ENCODE measurements at regions not wholly inside any gene's neighbourhood (a gene's known extent, or its start where the extent isn't known, plus 50 kb on each side); places are given as distances from the start of the nearest gene placed in this dataset.

DNA sequence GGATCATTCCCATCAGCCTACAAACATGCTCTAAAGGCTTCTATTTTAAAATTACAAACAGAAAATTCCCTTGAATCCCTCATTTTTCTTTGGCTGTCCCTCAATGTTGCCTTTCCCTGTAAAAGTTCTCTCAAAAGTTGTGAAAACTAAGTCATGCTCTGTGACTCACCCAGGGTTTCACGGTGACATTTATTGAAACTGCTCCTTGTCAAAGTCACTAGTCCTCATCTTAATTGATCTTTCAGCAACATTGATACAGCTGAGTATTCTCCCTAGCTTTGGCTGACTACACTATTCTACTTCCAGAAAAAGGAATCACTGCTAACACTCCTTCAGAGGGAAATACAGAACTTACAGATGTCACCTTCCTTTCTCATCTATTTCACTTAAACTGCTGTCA, 65.7 kb downstream of the ASCL4 start:
- DNase-seq (ENCODE audit: low spot score) = no peak
- BruUV-seq (replicated peaks) = no TSS peak

DNA sequence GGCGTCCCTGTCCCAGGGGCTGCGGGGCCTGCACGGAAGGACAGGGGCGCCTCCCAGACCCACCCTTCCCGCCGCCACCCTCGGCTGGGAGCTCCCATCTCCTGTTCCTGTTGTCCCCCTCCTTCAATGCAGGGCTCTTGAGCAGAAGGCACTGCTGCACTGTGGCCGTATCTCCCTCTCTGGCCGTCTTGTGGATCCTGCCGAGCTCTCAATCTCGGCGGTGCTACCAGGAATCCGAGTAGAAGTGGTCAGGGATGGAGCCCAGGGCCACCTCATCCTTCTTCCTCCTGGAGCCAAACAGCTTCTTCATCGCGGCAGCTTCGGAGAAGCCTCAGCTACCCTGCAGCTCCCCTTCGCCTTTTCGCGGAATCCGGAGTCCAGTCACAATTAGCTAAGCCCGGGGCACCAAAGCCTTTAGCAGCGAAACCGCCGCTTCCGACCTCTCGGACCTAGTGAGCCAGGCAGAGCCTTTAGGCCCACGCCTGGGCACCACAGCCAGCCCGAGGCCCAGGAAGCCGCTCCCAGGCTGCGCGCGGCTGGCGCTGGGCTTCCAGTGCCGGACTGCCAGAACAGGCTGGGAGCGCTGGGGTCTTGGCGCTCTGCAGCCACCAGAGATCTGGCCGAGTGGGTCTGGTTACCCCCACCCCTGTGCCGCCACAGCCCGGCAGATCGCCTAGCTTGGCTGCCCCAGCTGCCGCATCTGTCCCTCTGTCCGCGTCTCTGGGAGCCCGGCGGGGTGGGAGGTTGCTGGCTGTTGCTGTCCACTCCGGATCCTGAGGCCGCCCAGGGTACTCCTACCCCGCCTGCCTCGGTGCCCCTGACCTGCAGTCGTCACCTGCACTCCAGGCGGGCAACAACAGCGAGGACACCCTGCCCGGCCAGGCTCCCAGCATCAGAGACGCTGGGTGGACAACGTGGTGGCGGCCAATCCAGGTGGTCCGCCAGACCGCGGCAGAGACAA, 69.1 kb downstream of the ASCL4 start:
- Histone ChIP-seq H3K4me1 (ENCODE audit: insufficient read depth, low read length, poor library complexity, severe bottlenecking) (no peaks in the 10 kb centered on the region), H4K20me1 (ENCODE audit: insufficient read depth, low read length) (no peaks in the 10 kb centered on the region), H2AFZ (ENCODE audit: low read length) (no peak overlapping the region), H3K79me2 (ENCODE audit: insufficient read depth, low read depth, low read length) (no peaks in the 10 kb centered on the region), H3K9me2 (ENCODE audit: insufficient read depth, low read length) (no peaks in the 10 kb centered on the region), H3K4me3 (ENCODE audit: low read depth, low read length, poor library complexity, severe bottlenecking) (no peak overlapping the region), H3K36me3 (ENCODE audit: insufficient read depth, low read length) (no peaks in the 10 kb centered on the region), H3K4me2 (ENCODE audit: low read length) (no peak overlapping the region), H3K27ac (ENCODE audit: low read depth, low read length, poor library complexity, severe bottlenecking) (no peak overlapping the region), H3K9me3 (ENCODE audit: low read length) (no peaks in the 10 kb centered on the region)
- CTCF ChIA-PET (ENCODE audit: unreplicated experiment) = no interaction called here
- no peak for DNase-seq (ENCODE audit: low spot score)
- POLR2A ChIA-PET = no interaction called here
- TF ChIP-seq, protein P1, sequence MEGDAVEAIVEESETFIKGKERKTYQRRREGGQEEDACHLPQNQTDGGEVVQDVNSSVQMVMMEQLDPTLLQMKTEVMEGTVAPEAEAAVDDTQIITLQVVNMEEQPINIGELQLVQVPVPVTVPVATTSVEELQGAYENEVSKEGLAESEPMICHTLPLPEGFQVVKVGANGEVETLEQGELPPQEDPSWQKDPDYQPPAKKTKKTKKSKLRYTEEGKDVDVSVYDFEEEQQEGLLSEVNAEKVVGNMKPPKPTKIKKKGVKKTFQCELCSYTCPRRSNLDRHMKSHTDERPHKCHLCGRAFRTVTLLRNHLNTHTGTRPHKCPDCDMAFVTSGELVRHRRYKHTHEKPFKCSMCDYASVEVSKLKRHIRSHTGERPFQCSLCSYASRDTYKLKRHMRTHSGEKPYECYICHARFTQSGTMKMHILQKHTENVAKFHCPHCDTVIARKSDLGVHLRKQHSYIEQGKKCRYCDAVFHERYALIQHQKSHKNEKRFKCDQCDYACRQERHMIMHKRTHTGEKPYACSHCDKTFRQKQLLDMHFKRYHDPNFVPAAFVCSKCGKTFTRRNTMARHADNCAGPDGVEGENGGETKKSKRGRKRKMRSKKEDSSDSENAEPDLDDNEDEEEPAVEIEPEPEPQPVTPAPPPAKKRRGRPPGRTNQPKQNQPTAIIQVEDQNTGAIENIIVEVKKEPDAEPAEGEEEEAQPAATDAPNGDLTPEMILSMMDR (conservative IDR thresholded peaks at IDR 0.05; ENCODE audit: low read length) = no peak
- TF ChIP-seq EZH2phosphoT487 (IDR thresholded peaks at IDR 0.05; ENCODE audit: borderline replicate concordance, low read depth, low read length) = no peak
- BruUV-seq (replicated peaks) = no TSS peak
- intact Hi-C loops (cut with micrococcal nuclease; ENCODE audit: unreplicated experiment) = no loop called here

More for the DNA sequence above, 65.7 kb downstream of the ASCL4 start:
- ChIA-PET CTCF (ENCODE audit: unreplicated experiment) (no interaction called here), POLR2A (no interaction called here)
- no peaks in the 10 kb centered on the region for H4K20me1 ChIP-seq (ENCODE audit: insufficient read depth, low read length)
- intact Hi-C loops (cut with micrococcal nuclease; ENCODE audit: unreplicated experiment) = no loop called here
- no peak for TF ChIP-seq EZH2phosphoT487 (IDR thresholded peaks at IDR 0.05; ENCODE audit: borderline replicate concordance, low read depth, low read length)
- TF ChIP-seq, protein P1 (conservative IDR thresholded peaks at IDR 0.05; ENCODE audit: low read length) = no peak
- H3K4me1 ChIP-seq (ENCODE audit: insufficient read depth, low read length, poor library complexity, severe bottlenecking) = no peaks in the 10 kb centered on the region
- H3K27ac ChIP-seq (ENCODE audit: low read depth, low read length, poor library complexity, severe bottlenecking) = no peak overlapping the region
- no peaks in the 10 kb centered on the region for H3K9me3 ChIP-seq (ENCODE audit: low read length)
- no peaks in the 10 kb centered on the region for H3K9me2 ChIP-seq (ENCODE audit: insufficient read depth, low read length)
- no peak overlapping the region for H3K4me3 ChIP-seq (ENCODE audit: low read depth, low read length, poor library complexity, severe bottlenecking)
- H3K36me3 ChIP-seq (ENCODE audit: insufficient read depth, low read length) = no peaks in the 10 kb centered on the region
- H2AFZ ChIP-seq (ENCODE audit: low read length) = no peak overlapping the region
- no peaks in the 10 kb centered on the region for H3K79me2 ChIP-seq (ENCODE audit: insufficient read depth, low read depth, low read length)
- H3K4me2 ChIP-seq (ENCODE audit: low read length) = no peak overlapping the region

DNA sequence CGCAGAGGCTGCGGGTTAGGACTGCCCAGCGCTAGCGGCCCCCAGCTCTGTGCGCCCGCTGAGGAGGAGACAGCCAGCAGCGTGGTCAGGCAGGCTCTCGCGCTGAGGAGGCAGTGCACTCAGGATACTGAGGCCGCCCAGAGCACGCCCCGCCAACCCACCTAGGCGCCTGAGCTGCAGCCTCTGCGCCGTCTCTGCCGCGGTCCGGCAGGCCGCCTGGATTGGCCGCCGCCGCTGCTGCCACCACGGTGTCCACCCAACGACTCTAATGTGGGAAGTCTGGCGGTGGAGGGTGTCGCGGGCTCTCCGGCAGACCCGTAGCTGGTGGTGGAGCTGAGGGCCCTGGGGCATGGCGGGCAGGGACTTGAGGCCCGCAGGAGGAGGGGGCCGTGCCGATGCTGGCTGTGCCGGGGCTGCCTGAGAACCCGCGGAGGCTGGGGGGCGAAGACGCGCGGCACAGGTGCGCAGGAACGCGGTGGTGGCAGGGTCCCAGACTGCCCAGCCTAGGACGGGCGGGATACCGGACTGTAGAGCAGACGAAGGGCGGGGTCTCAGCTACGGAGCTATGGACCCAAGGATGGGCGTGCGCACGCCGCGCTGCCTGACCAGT, 69.9 kb downstream of the ASCL4 start:
- H3K79me2 ChIP-seq (ENCODE audit: insufficient read depth, low read depth, low read length) = no peaks in the 10 kb centered on the region
- POLR2A ChIA-PET = no interaction called here
- no peaks in the 10 kb centered on the region for H3K36me3 ChIP-seq (ENCODE audit: insufficient read depth, low read length)
- no peak overlapping the region for H3K27ac ChIP-seq (ENCODE audit: low read depth, low read length, poor library complexity, severe bottlenecking)
- H2AFZ ChIP-seq (ENCODE audit: low read length) = no peak overlapping the region
- no peaks in the 10 kb centered on the region for H3K4me1 ChIP-seq (ENCODE audit: insufficient read depth, low read length, poor library complexity, severe bottlenecking)
- TF ChIP-seq EZH2phosphoT487 (IDR thresholded peaks at IDR 0.05; ENCODE audit: borderline replicate concordance, low read depth, low read length) = no peak
- TF ChIP-seq, protein P1 (conservative IDR thresholded peaks at IDR 0.05; ENCODE audit: low read length) = no peak
- CTCF ChIA-PET (ENCODE audit: unreplicated experiment) = no interaction called here
- H3K4me2 ChIP-seq (ENCODE audit: low read length) = no peak overlapping the region
- intact Hi-C loops (cut with micrococcal nuclease; ENCODE audit: unreplicated experiment) = no loop called here
- H3K9me3 ChIP-seq (ENCODE audit: low read length) = no peaks in the 10 kb centered on the region
- no peak overlapping the region for H3K4me3 ChIP-seq (ENCODE audit: low read depth, low read length, poor library complexity, severe bottlenecking)
- H3K9me2 ChIP-seq (ENCODE audit: insufficient read depth, low read length) = no peaks in the 10 kb centered on the region
- BruUV-seq (replicated peaks) = no TSS peak
- H4K20me1 ChIP-seq (ENCODE audit: insufficient read depth, low read length) = no peaks in the 10 kb centered on the region
- no peak for DNase-seq (ENCODE audit: low spot score)
